IMR-90 (cell line): ENCODE measurements at regions not wholly inside any gene's neighbourhood (a gene's known extent, or its start where the extent isn't known, plus 50 kb on each side); places are given as distances from the start of the nearest gene placed in this dataset.
A peak's percentile ranks its signal among the peaks of the same experiment; 100 is the strongest.
"Not testable (repeated sequence)": the region's sequence is repeated elsewhere in the genome, so short reads cannot be mapped to it uniquely, and the experiment has no call there.

ENCODE experiments used
- ATAC-seq: fragments of 200-7000 bp; cut with Tn5 transposase; 2 replicates; pipeline ENCODE4 v1.9.1; 2020; ENCODE audit warnings: low read depth, mild to moderate bottlenecking, moderate library complexity
- BruUV-seq: library from RNA; stranded (reverse); fragments of 400-500 nt; replicated peaks from 2 replicates; lab custom pipeline; 2021; lab: Mats Ljungman, UMichigan
- CTCF ChIA-PET: fragments of 300-600 bp; formaldehyde crosslinking; extraction: SDS; loops from one replicate; lab custom pipeline; 2021; ENCODE audit warnings: antibody characterized with exemption; lab: Yijun Ruan, JAX
- POLR2A ChIA-PET: fragments of 300-600 bp; sonication (Branson Sonifier 250); formaldehyde crosslinking; loops from one replicate; lab custom pipeline; 2022; ENCODE audit warnings: antibody characterized with exemption; ENCODE audit not compliant: unreplicated experiment; lab: Charles Lee
- DNase-seq: peaks from one replicate; pipeline ENCODE4 v3.0.0; 2013
- H2AFZ ChIP-seq: replicated peaks from 2 replicates; pipeline ENCODE3; 2013; ENCODE audit warnings: low read length, mild to moderate bottlenecking; ENCODE audit not compliant: poor library complexity
- H2AK5ac ChIP-seq: 2 replicates; pipeline ENCODE4 v1.6.1; 2013; ENCODE audit warnings: low read depth, low read length, inconsistent platforms
- H2AK9ac ChIP-seq: replicated peaks from 2 replicates; pipeline ENCODE3; 2013; ENCODE audit warnings: mild to moderate bottlenecking, low read depth, low read length, moderate library complexity; ENCODE audit not compliant: poor library complexity
- H2BK120ac ChIP-seq: 2 replicates; pipeline ENCODE4 v1.6.1; 2013; ENCODE audit warnings: low read depth, low read length, inconsistent platforms
- H2BK15ac ChIP-seq: 3 replicates; pipeline ENCODE4 v1.6.1; 2013; ENCODE audit warnings: low read depth, low read length, inconsistent platforms
- H2BK20ac ChIP-seq: 2 replicates; pipeline ENCODE4 v1.6.1; 2013; ENCODE audit warnings: low read depth, mild to moderate bottlenecking, inconsistent platforms, low read length, moderate library complexity
- H2BK5ac ChIP-seq: 2 replicates; pipeline ENCODE4 v1.6.1; 2013; ENCODE audit warnings: mild to moderate bottlenecking, low read depth, low read length, inconsistent platforms; ENCODE audit not compliant: poor library complexity, severe bottlenecking
- H3K14ac ChIP-seq: replicated peaks from 2 replicates; pipeline ENCODE4 v1.6.1; 2013; ENCODE audit warnings: low read depth, low read length, inconsistent platforms
- H3K18ac ChIP-seq: 2 replicates; pipeline ENCODE4 v1.6.1; 2013; ENCODE audit warnings: low read depth, low read length, control low read depth
- H3K23ac ChIP-seq: 2 replicates; pipeline ENCODE4 v1.6.1; 2013; ENCODE audit warnings: low read depth, low read length, inconsistent platforms
- H3K27ac ChIP-seq: 2 replicates; pipeline ENCODE4 v1.5.1; 2013; ENCODE audit warnings: mild to moderate bottlenecking, control low read depth, low read length; ENCODE audit not compliant: insufficient read depth
- H3K27me3 ChIP-seq: 2 replicates; pipeline ENCODE4 v1.6.1; 2013; ENCODE audit warnings: low read length; ENCODE audit not compliant: control insufficient read depth, insufficient read depth
- H3K36me3 ChIP-seq: 2 replicates; pipeline ENCODE4 v1.6.1; 2013; ENCODE audit warnings: low read length, mixed read lengths; ENCODE audit not compliant: control insufficient read depth, insufficient read depth
- H3K4ac ChIP-seq: 2 replicates; pipeline ENCODE4 v1.6.1; 2013; ENCODE audit warnings: low read depth, low read length, inconsistent platforms
- H3K4me1 ChIP-seq: 2 replicates; pipeline ENCODE4 v1.6.1; 2013; ENCODE audit warnings: low read length, mixed read lengths; ENCODE audit not compliant: control insufficient read depth, insufficient read depth
- H3K4me2 ChIP-seq: 2 replicates; pipeline ENCODE4 v1.6.1; 2013; ENCODE audit warnings: low read depth, mild to moderate bottlenecking, control low read depth, low read length, moderate library complexity
- H3K4me3 ChIP-seq: 2 replicates; pipeline ENCODE4 v1.5.1; 2013; ENCODE audit warnings: low read depth, mild to moderate bottlenecking, control low read depth, low read length, moderate library complexity; ENCODE audit not compliant: insufficient read depth
- H3K56ac ChIP-seq: 2 replicates; pipeline ENCODE4 v1.6.1; 2013; ENCODE audit warnings: low read length, inconsistent platforms; ENCODE audit not compliant: insufficient read depth; ENCODE audit errors: extremely low read depth
- H3K79me1 ChIP-seq, 2 experiments: 2 replicates each; pipeline ENCODE4 v1.6.1; 2013; ENCODE audit warnings: low read length in 2 of 2, inconsistent platforms in 1 of 2, low read depth in 1 of 2
- H3K9ac ChIP-seq: 2 replicates; pipeline ENCODE4 v1.6.1; 2013; ENCODE audit warnings: low read depth, low read length, control low read depth
- H3K9me1 ChIP-seq: 2 replicates; pipeline ENCODE4 v1.6.1; 2013; ENCODE audit warnings: low read length, inconsistent platforms; ENCODE audit not compliant: insufficient read depth
- H3K9me3 ChIP-seq: 2 replicates; pipeline ENCODE4 v1.6.1; 2013; ENCODE audit warnings: low read length; ENCODE audit not compliant: control insufficient read depth, insufficient read depth
- H4K20me1 ChIP-seq: 2 replicates; pipeline ENCODE4 v1.6.1; 2013; ENCODE audit warnings: low read length, inconsistent platforms; ENCODE audit not compliant: insufficient read depth
- H4K5ac ChIP-seq: 2 replicates; pipeline ENCODE4 v1.6.1; 2013; ENCODE audit warnings: mild to moderate bottlenecking, low read depth, low read length, control low read depth
- H4K8ac ChIP-seq, 2 experiments: 2 replicates each; pipeline ENCODE4 v1.6.1; 2013; ENCODE audit warnings: low read depth in 2 of 2, low read length in 2 of 2, control low read depth in 1 of 2, inconsistent platforms in 1 of 2
- H4K91ac ChIP-seq: 2 replicates; pipeline ENCODE4 v1.6.1; 2013; ENCODE audit warnings: low read depth, low read length, inconsistent platforms; ENCODE audit not compliant: insufficient read depth
- WGBS, 2 experiments: methylation state at CpG; one replicate each; pipeline versions ENCODE4 v1.1.5 to v1.1.7; 2013; ENCODE audit warnings: missing lambda C conversion rate in 2 of 2; ENCODE audit not compliant: insufficient read length in 1 of 2; ENCODE audit errors: extremely low coverage in 2 of 2; 5-methylcytosine and 5-hydroxymethylcytosine counted together
- dilution Hi-C: fragments of 300-500 bp; cut with HindIII; formaldehyde crosslinking; loops from one replicate; pipeline ENCODE4 v1.14.3; 2018; ENCODE audit warnings: low sequenced_read_pairs; ENCODE audit not compliant: unreplicated experiment
- in situ Hi-C: fragments of 300-500 bp; cut with MboI; formaldehyde crosslinking; loops from 3 replicates; pipeline ENCODE4 v1.14.3; 2019; ENCODE audit warnings: low sequenced_read_pairs, inconsistent platforms, mixed read lengths
- intact Hi-C: fragments of 100-400 bp; cut with micrococcal nuclease; formaldehyde crosslinking; loops from 2 replicates; pipeline ENCODE4 v1.10.0; 2022

DNA sequence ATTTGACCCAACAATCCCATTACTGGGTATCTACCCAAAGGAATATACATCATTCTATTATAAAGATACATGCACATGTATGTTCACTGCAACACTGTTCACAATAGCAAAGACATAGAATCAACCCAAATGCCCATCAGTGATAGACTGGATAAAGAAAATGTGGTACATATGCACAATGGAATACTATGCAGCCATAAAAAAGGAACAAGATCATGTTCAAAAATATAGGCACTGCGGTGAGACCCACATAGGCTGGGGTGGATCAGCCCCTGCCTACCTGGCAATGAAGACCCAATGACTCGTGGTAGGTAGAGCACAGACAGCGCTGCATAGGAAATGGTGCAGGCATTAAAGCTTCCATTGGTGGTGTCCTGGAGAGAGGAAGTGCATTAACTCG, 88.6 kb upstream of the NFIL3 start:
- H3K27me3 ChIP-seq, BruUV-seq, POLR2A ChIA-PET, in situ Hi-C loops, H4K5ac ChIP-seq, H3K18ac ChIP-seq, DNase-seq, H3K14ac ChIP-seq, H2BK120ac ChIP-seq, H2AK5ac ChIP-seq, H4K8ac ChIP-seq, H3K4me1 ChIP-seq, H3K9ac ChIP-seq, H3K4ac ChIP-seq, H3K4me3 ChIP-seq, H2AK9ac ChIP-seq, H3K79me1 ChIP-seq, H3K4me2 ChIP-seq, intact Hi-C loops, H2BK5ac ChIP-seq, H3K23ac ChIP-seq, H3K9me1 ChIP-seq, H4K91ac ChIP-seq, CTCF ChIA-PET, H2BK20ac ChIP-seq, H3K56ac ChIP-seq, H3K36me3 ChIP-seq, H3K9me3 ChIP-seq, ATAC-seq, H3K27ac ChIP-seq, H2BK15ac ChIP-seq, H4K20me1 ChIP-seq: not testable (repeated sequence)
- peak overlapping the region; percentile 64 for H2AFZ ChIP-seq
- WGBS, 2 experiments = 86% methylated on average over 3 of the region's 4 CpGs; no CpG with 5 or more reads in 1 of the 2 experiments
- dilution Hi-C loops = loop anchor here (25.0 kb wide), 1 partner anchor 150 kb away; no protein-coding TSS in a partner anchor
